HG02588 (cell line): ENCODE measurements at regions not wholly inside any gene's neighbourhood (a gene's known extent, or its start where the extent isn't known, plus 50 kb on each side); places are given as distances from the start of the nearest gene placed in this dataset.
"Not testable (repeated sequence)": the region's sequence is repeated elsewhere in the genome, so short reads cannot be mapped to it uniquely, and the experiment has no call there.

Source experiments
- ATAC-seq: cut with Tn5 transposase; IDR thresholded peaks from one replicate; pipeline ENCODE4 v1.9.1; 2021; ENCODE audit warnings: mild to moderate bottlenecking, moderate library complexity; ENCODE audit not compliant: unreplicated experiment

- no peak for ATAC-seq
Measured at GRCh38 chr10:120188950-120189349, 268.1 kb upstream of the PLPP4 start.

- no peak for ATAC-seq
Measured at GRCh38 chr10:120195984-120196712, 260.9 kb upstream of the PLPP4 start.

GRCh38 chr10:120204877-120205276 is 252.2 kb upstream of the PLPP4 start:
- ATAC-seq = no peak

GRCh38 chr10:120205368-120206018 is 251.5 kb upstream of the PLPP4 start:
- ATAC-seq = no peak

- no peak for ATAC-seq
Measured at GRCh38 chr10:120208488-120208887, 248.5 kb upstream of the PLPP4 start.

- no peak for ATAC-seq
Measured at GRCh38 chr10:120209124-120209762, 247.8 kb upstream of the PLPP4 start.

GRCh38 chr10:120212275-120212674 is 244.8 kb upstream of the PLPP4 start:
- no peak for ATAC-seq

- not testable (repeated sequence) for ATAC-seq
Measured at GRCh38 chr10:120213283-120213682, 243.7 kb upstream of the PLPP4 start.

GRCh38 chr10:120217736-120218135 is 239.3 kb upstream of the PLPP4 start:
- no peak for ATAC-seq

- ATAC-seq = no peak
Measured at GRCh38 chr10:120221873-120222485, 235.0 kb upstream of the PLPP4 start.

- ATAC-seq = no peak
Measured at GRCh38 chr10:120229641-120230040, 227.4 kb upstream of the PLPP4 start.

- ATAC-seq = not testable (repeated sequence)
Measured at GRCh38 chr10:120239695-120240094, 217.3 kb upstream of the PLPP4 start.

- no peak for ATAC-seq
Measured at GRCh38 chr10:120251821-120252442, 205.1 kb upstream of the PLPP4 start.

GRCh38 chr10:120253131-120253530 is 203.9 kb upstream of the PLPP4 start:
- ATAC-seq = no peak

- ATAC-seq = no peak
Measured at GRCh38 chr10:120260456-120260855, 196.6 kb upstream of the PLPP4 start.

GRCh38 chr10:120262857-120263547 is 194.0 kb upstream of the PLPP4 start:
- peak; percentile 93 for ATAC-seq

GRCh38 chr10:120266022-120266421 is 191.0 kb upstream of the PLPP4 start:
- no peak for ATAC-seq

GRCh38 chr10:120270906-120271305 is 186.1 kb upstream of the PLPP4 start:
- ATAC-seq = no peak

GRCh38 chr10:120271696-120272095 is 185.3 kb upstream of the PLPP4 start:
- ATAC-seq = no peak

- ATAC-seq = no peak
Measured at GRCh38 chr10:120272350-120272749, 184.7 kb upstream of the PLPP4 start.

- no peak for ATAC-seq
Measured at GRCh38 chr10:120278069-120278468, 179.0 kb upstream of the PLPP4 start.
